Nephron (organoid): ENCODE measurements at regions not wholly inside any gene's neighbourhood (a gene's known extent, or its start where the extent isn't known, plus 50 kb on each side); places are given as distances from the start of the nearest gene placed in this dataset.

Experiments used
- H3K27ac Mint-ChIP-seq, 3 experiments: 2 replicates each; pipeline ENCODE4 v1.8.0; 2020; ENCODE audit warnings: mixed read lengths in 3 of 3, mild to moderate bottlenecking in 2 of 3, moderate library complexity in 1 of 3
- H3K27me3 Mint-ChIP-seq: 2 replicates; pipeline ENCODE4 v1.8.0; 2021; ENCODE audit warnings: low read depth, mild to moderate bottlenecking, moderate library complexity, mixed read lengths
- H3K36me3 Mint-ChIP-seq: 2 replicates; pipeline ENCODE4 v1.8.0; 2020; ENCODE audit warnings: low read depth, mixed read lengths
- H3K4me1 Mint-ChIP-seq: 2 replicates; pipeline ENCODE4 v1.8.0; 2020; ENCODE audit warnings: mixed read lengths
- H3K4me3 Mint-ChIP-seq, 3 experiments: 2 replicates each; pipeline ENCODE4 v1.8.0; 2020; ENCODE audit warnings: mild to moderate bottlenecking in 3 of 3, mixed read lengths in 3 of 3, moderate library complexity in 2 of 3
- H3K9me3 Mint-ChIP-seq: 2 replicates; pipeline ENCODE4 v1.8.0; 2020; ENCODE audit warnings: mixed read lengths
- CTCF ChIP-seq, 3 experiments: fragments of 200-600 bp; sonication (generic); IDR thresholded peaks; one replicate each; pipeline ENCODE4 v1.5.0; 2021; ENCODE audit warnings: antibody characterized with exemption in 3 of 3; ENCODE audit not compliant: unreplicated experiment in 3 of 3

- no peak for TF ChIP-seq CTCF (IDR thresholded peaks at IDR 0.05; ENCODE audit: unreplicated experiment in 3 of 3)
- peaks cover 6% of the 10 kb centered on the region for H3K4me1 Mint-ChIP-seq
- no peaks in the 10 kb centered on the region for H3K9me3 Mint-ChIP-seq
- H3K4me3 Mint-ChIP-seq, result no peak overlapping the region
- no peaks in the 10 kb centered on the region for H3K36me3 Mint-ChIP-seq
- H3K27me3 Mint-ChIP-seq, result peaks cover 10% of the 10 kb centered on the region
- H3K27ac Mint-ChIP-seq, result no peak overlapping the region
Measured at GRCh38 chr16:51034481-51035109, 116.5 kb downstream of the SALL1 start.

DNA sequence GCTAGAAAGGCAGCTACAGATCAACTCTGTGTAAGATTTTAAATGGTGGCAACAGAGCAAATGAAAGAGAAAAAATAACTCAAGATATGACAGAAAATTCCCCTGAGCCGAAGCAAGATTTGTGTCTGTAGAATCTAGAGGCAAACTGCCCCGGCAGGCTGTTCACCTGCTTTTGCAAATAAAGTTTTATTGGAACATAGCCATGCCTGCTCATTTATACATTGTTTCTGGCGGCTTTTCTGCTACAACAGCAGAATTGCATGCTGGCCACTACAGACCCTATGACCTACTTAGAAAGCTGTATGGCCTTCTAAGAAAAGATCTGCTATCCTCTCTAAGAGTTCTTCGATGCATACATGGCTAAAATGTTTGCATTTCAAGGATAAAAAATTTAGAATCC is 119.5 kb downstream of the SALL1 start:
- no peak for TF ChIP-seq CTCF (IDR thresholded peaks at IDR 0.05; ENCODE audit: unreplicated experiment in 3 of 3)
- H3K27me3 Mint-ChIP-seq, result peaks cover 6% of the 10 kb centered on the region
- H3K4me1 Mint-ChIP-seq, result peaks cover 6% of the 10 kb centered on the region
- no peaks in the 10 kb centered on the region for H3K9me3 Mint-ChIP-seq
- no peak overlapping the region for H3K27ac Mint-ChIP-seq
- no peak overlapping the region for H3K4me3 Mint-ChIP-seq
- no peaks in the 10 kb centered on the region for H3K36me3 Mint-ChIP-seq

- no peak overlapping the region for H3K27ac Mint-ChIP-seq
- peaks cover 6% of the 10 kb centered on the region for H3K4me1 Mint-ChIP-seq
- no peaks in the 10 kb centered on the region for H3K9me3 Mint-ChIP-seq
- H3K27me3 Mint-ChIP-seq, result peaks cover 7% of the 10 kb centered on the region
- TF ChIP-seq CTCF (IDR thresholded peaks at IDR 0.05; ENCODE audit: unreplicated experiment in 3 of 3), result no peak
- H3K36me3 Mint-ChIP-seq, result no peaks in the 10 kb centered on the region
- H3K4me3 Mint-ChIP-seq, result no peak overlapping the region
Measured at GRCh38 chr16:51030516-51030915, 120.6 kb downstream of the SALL1 start.

GRCh38 chr16:51025588-51026290 is 125.3 kb downstream of the SALL1 start:
- Mint-ChIP-seq H3K9me3 (peaks cover 2% of the 10 kb centered on the region), H3K4me1 (no peaks in the 10 kb centered on the region), H3K4me3 (no peak overlapping the region)

DNA sequence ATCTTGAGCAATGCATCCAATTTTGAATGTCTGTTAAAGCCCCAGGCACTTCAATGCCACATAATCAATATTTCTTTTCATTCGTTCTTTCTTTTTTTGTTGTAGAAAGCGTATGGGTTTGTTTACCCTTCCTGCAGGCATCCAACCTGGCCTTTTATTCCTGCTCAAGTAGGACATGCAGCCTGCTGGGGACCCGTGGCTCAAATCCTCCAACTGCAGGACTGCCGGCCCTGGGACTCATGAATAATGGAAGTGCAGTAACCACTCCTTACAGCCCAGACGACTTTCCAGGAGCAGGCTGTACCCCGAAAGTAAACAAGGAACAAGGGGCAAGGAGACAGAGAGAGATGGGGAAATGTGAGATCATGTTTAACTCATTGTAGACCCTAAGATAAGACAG is 126.4 kb downstream of the SALL1 start:
- Mint-ChIP-seq H3K27ac (no peak overlapping the region), H3K27me3 (peaks cover 13% of the 10 kb centered on the region), H3K4me1 (no peaks in the 10 kb centered on the region), H3K36me3 (no peaks in the 10 kb centered on the region), H3K9me3 (peaks cover 2% of the 10 kb centered on the region), H3K4me3 (no peak overlapping the region)
- no peak for TF ChIP-seq CTCF (IDR thresholded peaks at IDR 0.05; ENCODE audit: unreplicated experiment in 3 of 3)

More at GRCh38 chr16:51025588-51026290, 125.3 kb downstream of the SALL1 start:
- Mint-ChIP-seq H3K27ac (no peak overlapping the region), H3K36me3 (no peaks in the 10 kb centered on the region), H3K27me3 (peaks cover 20% of the 10 kb centered on the region)
- TF ChIP-seq CTCF (IDR thresholded peaks at IDR 0.05; ENCODE audit: unreplicated experiment in 3 of 3), result no peak

DNA sequence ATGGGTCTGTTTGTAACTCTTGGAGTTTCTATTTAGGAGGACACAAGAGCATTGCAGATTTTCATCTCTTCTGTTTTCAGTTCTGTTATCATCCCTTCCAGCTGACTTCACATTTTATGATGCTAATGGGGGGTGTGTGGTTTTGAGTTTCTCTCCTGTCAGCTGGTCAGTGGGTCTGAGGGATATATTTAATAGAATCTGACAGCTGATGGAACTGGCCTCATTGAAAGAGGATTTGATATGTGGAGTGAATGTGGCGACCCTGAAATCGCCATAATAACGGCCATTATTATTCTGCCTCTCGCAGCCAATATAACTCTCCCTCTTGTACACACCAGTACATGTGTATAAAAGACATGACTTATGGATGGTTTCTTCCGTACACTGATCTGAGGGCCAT is 128.1 kb downstream of the SALL1 start:
- Mint-ChIP-seq H3K27ac (peak overlapping the region in 1 of 3 experiments; percentile 17), H3K4me1 (no peaks in the 10 kb centered on the region), H3K27me3 (peaks cover 18% of the 10 kb centered on the region), H3K4me3 (no peak overlapping the region), H3K36me3 (no peaks in the 10 kb centered on the region), H3K9me3 (peaks cover 2% of the 10 kb centered on the region)
- TF ChIP-seq CTCF (IDR thresholded peaks at IDR 0.05; ENCODE audit: unreplicated experiment in 3 of 3), result no peak
